Colonic mucosa (tissue), 4 donors: ENCODE measurements at regions not wholly inside any gene's neighbourhood (a gene's known extent, or its start where the extent isn't known, plus 50 kb on each side); places are given as distances from the start of the nearest gene placed in this dataset.

Experiments used
- DNase-seq: peaks from one replicate; pipeline ENCODE4 v3.0.0-alpha.2; 2020
- H3K27ac ChIP-seq: fragments of 200-600 bp; one replicate; pipeline ENCODE4 v1.8.0; 2021
- H3K27me3 ChIP-seq: fragments of 200-600 bp; one replicate; pipeline ENCODE4 v1.8.0; 2021
- H3K36me3 ChIP-seq: fragments of 200-600 bp; one replicate; pipeline ENCODE4 v1.8.0; 2021
- H3K4me1 ChIP-seq: fragments of 200-600 bp; one replicate; pipeline ENCODE4 v1.8.0; 2021; ENCODE audit warnings: mild to moderate bottlenecking
- H3K4me3 ChIP-seq: fragments of 200-600 bp; one replicate; pipeline ENCODE4 v1.8.0; 2021
- H3K9ac ChIP-seq, 2 donors: one replicate each; pipeline ENCODE4 v1.7.0; 2013; ENCODE audit warnings: control low read depth in 2 of 2, low read depth in 2 of 2, low read length in 2 of 2
- H3K9me3 ChIP-seq: fragments of 200-600 bp; one replicate; pipeline ENCODE4 v1.8.0; 2021
- CTCF ChIP-seq: fragments of 200-600 bp; IDR thresholded peaks from one replicate; pipeline ENCODE4 v1.8.0; 2022; ENCODE audit warnings: antibody characterized with exemption, mild to moderate bottlenecking
- intact Hi-C: fragments of 100-400 bp; cut with DNase I; formaldehyde crosslinking; loops from one replicate; pipeline ENCODE4 v1.14.1; 2022
- donor health status: healthy.
- donor health status: DM: no; HTN: no; CAD: no.
- donor health status: DM: no; HTN: no; CAD: no.

- Histone ChIP-seq H3K27ac (no peak overlapping the region), H3K9me3 (no peaks in the 10 kb centered on the region), H3K36me3 (no peaks in the 10 kb centered on the region), H3K4me3 (no peak overlapping the region), H3K9ac (no peak overlapping the region), H3K27me3 (no peaks in the 10 kb centered on the region), H3K4me1 (no peaks in the 10 kb centered on the region)
- TF ChIP-seq CTCF: no peak
- intact Hi-C loops: no loop called here
- DNase-seq: no peak
Measured at GRCh38 chr2:191582355-191582754, 95.6 kb upstream of the NABP1 start.

GRCh38 chr2:191591025-191591424, 86.9 kb upstream of the NABP1 start:
- H3K27me3 ChIP-seq: no peaks in the 10 kb centered on the region
- H3K4me1 ChIP-seq: no peaks in the 10 kb centered on the region
- no peak overlapping the region for H3K9ac ChIP-seq
- H3K27ac ChIP-seq: no peak overlapping the region
- no peak for TF ChIP-seq CTCF
- no peak for DNase-seq
- no peaks in the 10 kb centered on the region for H3K9me3 ChIP-seq
- intact Hi-C loops: no loop called here
- H3K4me3 ChIP-seq: no peak overlapping the region
- H3K36me3 ChIP-seq: no peaks in the 10 kb centered on the region

- H3K4me1 ChIP-seq: no peaks in the 10 kb centered on the region
- TF ChIP-seq CTCF: no peak
- intact Hi-C loops: no loop called here
Measured at GRCh38 chr2:191593622-191594385, 84.1 kb upstream of the NABP1 start.

GRCh38 chr2:191597186-191597751, 80.7 kb upstream of the NABP1 start:
- no peaks in the 10 kb centered on the region for H3K27me3 ChIP-seq
- no peak overlapping the region for H3K9ac ChIP-seq
- no peak for DNase-seq
- intact Hi-C loops: no loop called here
- H3K36me3 ChIP-seq: no peaks in the 10 kb centered on the region
- no peaks in the 10 kb centered on the region for H3K9me3 ChIP-seq
- H3K4me3 ChIP-seq: no peak overlapping the region
- H3K4me1 ChIP-seq: no peaks in the 10 kb centered on the region
- no peak overlapping the region for H3K27ac ChIP-seq
- no peak for TF ChIP-seq CTCF

More at GRCh38 chr2:191593622-191594385, 84.1 kb upstream of the NABP1 start:
- Histone ChIP-seq H3K27me3 (no peaks in the 10 kb centered on the region), H3K27ac (no peak overlapping the region), H3K4me3 (no peak overlapping the region), H3K9me3 (no peaks in the 10 kb centered on the region), H3K9ac (no peak overlapping the region), H3K36me3 (no peaks in the 10 kb centered on the region)
- no peak for DNase-seq

GRCh38 chr2:191598296-191598695, 79.6 kb upstream of the NABP1 start:
- Histone ChIP-seq H3K27ac (no peak overlapping the region), H3K9ac (no peak overlapping the region), H3K4me1 (no peaks in the 10 kb centered on the region), H3K9me3 (no peaks in the 10 kb centered on the region), H3K36me3 (no peaks in the 10 kb centered on the region), H3K4me3 (no peak overlapping the region), H3K27me3 (no peaks in the 10 kb centered on the region)
- no peak for TF ChIP-seq CTCF
- no peak for DNase-seq
- intact Hi-C loops: no loop called here
